ENCODE measurements at regions not wholly inside any gene's neighbourhood (a gene's known extent, or its start where the extent isn't known, plus 50 kb on each side); places are given as distances from the start of the nearest gene placed in this dataset.

DNA sequence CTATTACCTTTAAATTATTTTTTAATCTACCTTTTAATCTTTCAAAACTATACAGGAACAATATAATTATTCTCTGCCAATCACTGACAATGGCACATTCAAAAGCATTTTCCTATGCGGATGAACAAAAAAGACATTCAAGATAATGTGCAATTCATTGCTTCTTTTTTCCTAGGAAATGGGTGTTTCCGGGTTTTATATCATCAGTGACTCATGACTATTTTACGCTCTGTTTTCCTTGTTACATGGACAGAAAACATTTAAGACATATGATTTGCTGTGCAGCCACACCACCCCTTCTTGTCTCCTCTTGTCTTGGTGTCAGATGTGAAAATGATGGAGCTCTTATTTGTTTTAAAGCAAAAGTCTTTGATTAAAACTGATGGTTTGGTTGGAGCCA is 184.7 kb upstream of the LINC00305 start:
- Mint-ChIP-seq H3K4me1 (peaks cover 4 to 13% of the 10 kb centered on the region in 2 experiments; a peak in 3 of 4 replicates), H3K27ac (no peak overlapping the region), H3K27me3 (ENCODE audit: low read depth) (no peaks in the 10 kb centered on the region; the same call in 1 of the 2 replicates), H3K4me3 (no peak overlapping the region), H3K9me3 (no peaks in the 10 kb centered on the region), H3K36me3 (ENCODE audit: insufficient read depth in 1 of 3, low read depth in 3 of 3) (peaks cover 0 to 2% (median 0%) of the 10 kb centered on the region in 3 experiments; a peak in 1 of 7 replicates)
- Histone ChIP-seq H3K79me1 (ENCODE audit: insufficient read depth, low read depth, low read length, poor library complexity, severe bottlenecking) (no peaks in the 10 kb centered on the region), H3K14ac (ENCODE audit: insufficient read depth, low read length) (no peak overlapping the region), H4K5ac (ENCODE audit: insufficient read length, low read depth, low read length) (no peak overlapping the region), H3K18ac (ENCODE audit: insufficient read length, low read depth, low read length) (no peak overlapping the region), H2BK5ac (ENCODE audit: insufficient read length, low read length) (no peak overlapping the region), H2AK5ac (ENCODE audit: insufficient read length, low read length) (no peak overlapping the region), H3T11ph (ENCODE audit: low read length) (no peak overlapping the region), H3K23ac (ENCODE audit: insufficient read length, low read depth, low read length) (no peak overlapping the region), H3K4me1 (ENCODE audit: insufficient read depth, low read length) (peaks cover 2% of the 10 kb centered on the region; the same call in 1 of the 2 replicates), H2BK20ac (ENCODE audit: low read depth, low read length, poor library complexity, severe bottlenecking) (no peak overlapping the region), H3K4me2 (ENCODE audit: insufficient read depth, insufficient read length, low read length) (no peak overlapping the region), H2AFZ (ENCODE audit: low read length) (no peak overlapping the region), H3K27me3 (ENCODE audit: insufficient read depth, low read length) (no peaks in the 10 kb centered on the region), H2BK120ac (ENCODE audit: low read depth, low read length, poor library complexity, severe bottlenecking) (no peak overlapping the region), H3K23me2 (ENCODE audit: insufficient read length, low read depth, low read length, poor library complexity, severe bottlenecking) (no peaks in the 10 kb centered on the region), H2BK15ac (ENCODE audit: low read depth, low read length) (no peak overlapping the region), H3K4ac (ENCODE audit: low read depth, low read length) (no peak overlapping the region), H4K20me1 (ENCODE audit: control insufficient read depth, insufficient read depth, insufficient read length) (no peaks in the 10 kb centered on the region), H4K91ac (ENCODE audit: insufficient read length, low read depth, low read length) (no peak overlapping the region), H3K56ac (ENCODE audit: insufficient read length, low read depth, low read length) (no peak overlapping the region), H2BK12ac (ENCODE audit: insufficient read length, low read depth, low read length) (no peak overlapping the region), H3K79me2 (ENCODE audit: insufficient read depth, low read length) (no peaks in the 10 kb centered on the region), H3K9me3 (ENCODE audit: control insufficient read depth, low read depth, low read length) (no peaks in the 10 kb centered on the region), H4K8ac (replicated peaks; ENCODE audit: insufficient read length, low read depth, low read length) (no peak overlapping the region), H3K27ac (ENCODE audit: insufficient read length, low read depth, low read length) (no peak overlapping the region), H3K9ac (ENCODE audit: extremely low read depth, insufficient read length, low read length) (no peak overlapping the region)
- TF ChIP-seq, protein P1, sequence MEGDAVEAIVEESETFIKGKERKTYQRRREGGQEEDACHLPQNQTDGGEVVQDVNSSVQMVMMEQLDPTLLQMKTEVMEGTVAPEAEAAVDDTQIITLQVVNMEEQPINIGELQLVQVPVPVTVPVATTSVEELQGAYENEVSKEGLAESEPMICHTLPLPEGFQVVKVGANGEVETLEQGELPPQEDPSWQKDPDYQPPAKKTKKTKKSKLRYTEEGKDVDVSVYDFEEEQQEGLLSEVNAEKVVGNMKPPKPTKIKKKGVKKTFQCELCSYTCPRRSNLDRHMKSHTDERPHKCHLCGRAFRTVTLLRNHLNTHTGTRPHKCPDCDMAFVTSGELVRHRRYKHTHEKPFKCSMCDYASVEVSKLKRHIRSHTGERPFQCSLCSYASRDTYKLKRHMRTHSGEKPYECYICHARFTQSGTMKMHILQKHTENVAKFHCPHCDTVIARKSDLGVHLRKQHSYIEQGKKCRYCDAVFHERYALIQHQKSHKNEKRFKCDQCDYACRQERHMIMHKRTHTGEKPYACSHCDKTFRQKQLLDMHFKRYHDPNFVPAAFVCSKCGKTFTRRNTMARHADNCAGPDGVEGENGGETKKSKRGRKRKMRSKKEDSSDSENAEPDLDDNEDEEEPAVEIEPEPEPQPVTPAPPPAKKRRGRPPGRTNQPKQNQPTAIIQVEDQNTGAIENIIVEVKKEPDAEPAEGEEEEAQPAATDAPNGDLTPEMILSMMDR (conservative IDR thresholded peaks at IDR 0.05): no peak
- DNase-seq: no peak
- WGBS (ENCODE audit: extremely low coverage, insufficient read length, low lambda C conversion rate): no CpG with 5 or more reads among the region's 3 CpGs
